ENCODE measurements at regions not wholly inside any gene's neighbourhood (a gene's known extent, or its start where the extent isn't known, plus 50 kb on each side); places are given as distances from the start of the nearest gene placed in this dataset.

- no peak for ATAC-seq
- TF ChIP-seq ZNF8 (CRISPR knock-in tag; IDR thresholded peaks at IDR 0.05) = no peak
Observed at GRCh38 chr19:32256341-32256975, 89.0 kb upstream of the ZNF507 start.

GRCh38 chr19:32257326-32258073, 87.9 kb upstream of the ZNF507 start:
- ATAC-seq = no peak
- TF ChIP-seq PPARA (CRISPR knock-in tag; IDR thresholded peaks at IDR 0.05; ENCODE audit: borderline replicate concordance) = no peak
- no peak for TF ChIP-seq BACH2 (CRISPR knock-in tag; IDR thresholded peaks at IDR 0.05; ENCODE audit: borderline replicate concordance)

- ATAC-seq = no peak
- TF ChIP-seq TCF4 (CRISPR knock-in tag; IDR thresholded peaks at IDR 0.05; ENCODE audit: borderline replicate concordance) (no peak), TSHZ2 (CRISPR knock-in tag; IDR thresholded peaks at IDR 0.05) (no peak), ESRRG (CRISPR knock-in tag; IDR thresholded peaks at IDR 0.05) (no peak), CSRNP3 (CRISPR knock-in tag; IDR thresholded peaks at IDR 0.05) (no peak), ZC3H10 (CRISPR knock-in tag; IDR thresholded peaks at IDR 0.05) (no peak), ZFP30 (CRISPR knock-in tag; IDR thresholded peaks at IDR 0.05) (no peak), ZNF565 (CRISPR knock-in tag; conservative IDR thresholded peaks at IDR 0.05; ENCODE audit: low read depth) (no peak), ZNF8 (CRISPR knock-in tag; IDR thresholded peaks at IDR 0.05) (no peak), PPARA (CRISPR knock-in tag; IDR thresholded peaks at IDR 0.05; ENCODE audit: borderline replicate concordance) (no peak), ZFP3 (CRISPR knock-in tag; IDR thresholded peaks at IDR 0.05) (no peak)
Observed at GRCh38 chr19:32258167-32258566, 87.2 kb upstream of the ZNF507 start.

GRCh38 chr19:32264568-32264967, 80.8 kb upstream of the ZNF507 start:
- no peak for ATAC-seq
- TF ChIP-seq CSRNP3 (CRISPR knock-in tag; IDR thresholded peaks at IDR 0.05) (no peak), ZFP30 (CRISPR knock-in tag; IDR thresholded peaks at IDR 0.05) (no peak), GLIS3 (CRISPR knock-in tag; IDR thresholded peaks at IDR 0.05) (no peak), BACH2 (CRISPR knock-in tag; IDR thresholded peaks at IDR 0.05; ENCODE audit: borderline replicate concordance) (no peak), ZNF70 (CRISPR knock-in tag; IDR thresholded peaks at IDR 0.05) (no peak), TSHZ2 (CRISPR knock-in tag; IDR thresholded peaks at IDR 0.05) (no peak), ISL1 (CRISPR knock-in tag; IDR thresholded peaks at IDR 0.05) (no peak), CREB5 (CRISPR knock-in tag; IDR thresholded peaks at IDR 0.05; ENCODE audit: low read depth) (no peak), TOX (CRISPR knock-in tag; IDR thresholded peaks at IDR 0.05; ENCODE audit: borderline replicate concordance) (no peak), POU6F1 (CRISPR knock-in tag; IDR thresholded peaks at IDR 0.05; ENCODE audit: borderline replicate concordance, low read depth) (no peak), PATZ1 (CRISPR knock-in tag; IDR thresholded peaks at IDR 0.05; ENCODE audit: borderline replicate concordance) (no peak), PPARA (CRISPR knock-in tag; IDR thresholded peaks at IDR 0.05; ENCODE audit: borderline replicate concordance) (no peak), OSR1 (CRISPR knock-in tag; IDR thresholded peaks at IDR 0.05) (no peak), ZFP3 (CRISPR knock-in tag; IDR thresholded peaks at IDR 0.05) (no peak)
